ENCODE measurements at regions not wholly inside any gene's neighbourhood (a gene's known extent, or its start where the extent isn't known, plus 50 kb on each side); places are given as distances from the start of the nearest gene placed in this dataset.
"Not testable (repeated sequence)": the region's sequence is repeated elsewhere in the genome, so short reads cannot be mapped to it uniquely, and the experiment has no call there.

DNA sequence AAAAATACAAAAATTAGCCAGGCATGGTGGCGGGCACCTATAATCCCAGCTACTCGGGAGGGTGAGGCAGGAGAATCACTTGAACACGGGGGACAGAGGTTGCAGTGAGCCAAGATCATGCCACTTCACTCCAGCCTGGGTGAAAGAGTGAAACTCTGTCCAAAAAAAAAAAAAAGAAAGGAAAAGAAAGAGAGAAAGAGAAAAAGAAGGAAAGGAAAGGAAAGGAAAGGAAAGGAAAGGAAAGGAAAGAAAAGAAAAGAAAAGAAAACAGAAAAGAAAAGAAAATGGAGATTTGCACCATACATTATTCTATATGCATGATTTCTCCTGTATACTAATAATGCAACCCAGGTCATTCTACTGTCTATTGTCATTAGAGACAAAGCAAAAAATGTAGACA, 421.5 kb downstream of the PCDH19 start:
- H3K4me1 ChIP-seq (ENCODE audit: control insufficient read depth, low read depth, low read length); H3K27ac ChIP-seq (ENCODE audit: low read depth, low read length); H2AK5ac ChIP-seq (ENCODE audit: low read length); H3K4me3 ChIP-seq (ENCODE audit: low read length); H3K27me3 ChIP-seq (ENCODE audit: insufficient read depth, low read length, poor library complexity); H2BK5ac ChIP-seq (ENCODE audit: low read length); H3K9ac ChIP-seq (ENCODE audit: low read length); H3K36me3 ChIP-seq (ENCODE audit: control insufficient read depth, insufficient read depth, low read length); DNase-seq; H3K23ac ChIP-seq (ENCODE audit: low read length); H3K79me2 ChIP-seq (ENCODE audit: control insufficient read depth, insufficient read depth, low read length); H2BK120ac ChIP-seq (ENCODE audit: low read depth, low read length); H3K4me2 ChIP-seq (ENCODE audit: low read length); H3K18ac ChIP-seq (ENCODE audit: low read length); H4K5ac ChIP-seq (ENCODE audit: low read length); H3K4ac ChIP-seq (ENCODE audit: low read depth, low read length); H2BK15ac ChIP-seq (replicated peaks; ENCODE audit: low read depth); H3K56ac ChIP-seq (ENCODE audit: low read length); H3K79me1 ChIP-seq (ENCODE audit: low read length); H4K8ac ChIP-seq (ENCODE audit: low read depth, low read length): not testable (repeated sequence)
- WGBS (ENCODE audit: extremely low coverage, insufficient coverage, low lambda C conversion rate): no CpG with 5 or more reads among the region's 3 CpGs

DNA sequence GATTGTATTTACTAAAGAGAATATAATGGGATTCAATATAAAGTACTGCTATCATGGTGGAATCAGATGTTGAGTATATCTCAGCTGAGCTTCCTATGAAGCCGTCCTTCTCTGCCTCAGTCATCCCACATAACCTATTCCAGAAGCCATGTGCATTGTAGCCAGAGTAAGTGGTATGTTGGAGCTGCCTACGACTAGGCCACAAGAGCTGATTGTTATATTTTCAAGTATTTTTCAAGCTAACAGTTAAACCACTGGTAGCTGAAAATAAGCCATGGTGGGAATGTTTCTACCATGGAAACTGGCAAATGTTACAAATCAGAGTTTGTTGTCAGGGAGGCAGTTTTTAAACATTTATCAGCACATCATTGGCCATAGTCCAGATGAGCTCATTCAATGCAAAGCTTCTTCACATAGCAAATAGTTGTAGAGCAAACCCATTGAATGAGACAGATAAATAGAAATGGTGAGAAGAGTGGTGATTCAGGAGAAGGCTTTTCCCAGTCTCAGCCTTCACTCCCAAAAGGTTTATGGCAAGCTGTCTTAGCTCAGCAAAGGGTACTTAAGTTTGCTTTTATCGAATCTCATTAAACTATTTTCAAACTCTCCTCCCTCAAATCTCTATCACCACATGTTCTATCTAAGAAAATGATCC, 436.4 kb downstream of the PCDH19 start:
- H2BK5ac ChIP-seq (ENCODE audit: low read length): no peak overlapping the region
- WGBS (ENCODE audit: extremely low coverage, insufficient coverage, low lambda C conversion rate): no CpG with 5 or more reads among the region's 3 CpGs

DNA sequence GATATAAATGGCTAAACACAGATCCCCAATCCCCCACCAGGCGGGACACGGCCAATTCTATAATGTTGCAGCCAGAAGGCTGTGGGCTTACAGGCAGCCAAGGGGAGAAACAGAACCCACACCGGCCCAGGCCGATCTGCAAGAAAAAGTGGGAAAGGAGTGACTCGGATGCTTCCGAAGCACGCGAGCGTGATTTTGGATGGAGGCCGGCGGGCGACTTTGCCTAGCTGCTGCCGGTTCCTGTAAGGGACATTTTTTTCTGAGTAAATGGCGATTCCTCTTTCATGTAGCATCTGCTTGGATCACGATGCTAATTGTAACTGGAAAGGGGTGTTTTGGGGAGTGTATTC, 470.2 kb downstream of the PCDH19 start:
- no peak overlapping the region for H3K4ac ChIP-seq (ENCODE audit: low read depth, low read length)
- no peak overlapping the region for H3K9ac ChIP-seq (ENCODE audit: low read length)
- no peaks in the 10 kb centered on the region for H3K4me1 ChIP-seq (ENCODE audit: control insufficient read depth, low read depth, low read length)
- no peak overlapping the region for H3K27ac ChIP-seq (ENCODE audit: low read depth, low read length)
- no peak overlapping the region for H2BK120ac ChIP-seq (ENCODE audit: low read depth, low read length)
- WGBS (ENCODE audit: extremely low coverage, insufficient coverage, low lambda C conversion rate): no CpG with 5 or more reads among the region's 15 CpGs
- no peak overlapping the region for H3K18ac ChIP-seq (ENCODE audit: low read length)
- H2AK5ac ChIP-seq (ENCODE audit: low read length): no peak overlapping the region
- no peaks in the 10 kb centered on the region for H3K79me1 ChIP-seq (ENCODE audit: low read length)
- no peak overlapping the region for H4K5ac ChIP-seq (ENCODE audit: low read length)
- no peak overlapping the region for H2BK5ac ChIP-seq (ENCODE audit: low read length)
- no peak overlapping the region for H3K56ac ChIP-seq (ENCODE audit: low read length)
- no peak overlapping the region for H2BK15ac ChIP-seq (replicated peaks; ENCODE audit: low read depth)
- H3K4me3 ChIP-seq (ENCODE audit: low read length): no peak overlapping the region
- DNase-seq: peak; percentile 0
- H3K27me3 ChIP-seq (ENCODE audit: insufficient read depth, low read length, poor library complexity): no peaks in the 10 kb centered on the region
- no peak overlapping the region for H4K8ac ChIP-seq (ENCODE audit: low read depth, low read length)
- H3K79me2 ChIP-seq (ENCODE audit: control insufficient read depth, insufficient read depth, low read length): no peaks in the 10 kb centered on the region
- no peak overlapping the region for H3K23ac ChIP-seq (ENCODE audit: low read length)
- no peak overlapping the region for H3K4me2 ChIP-seq (ENCODE audit: low read length)
- H3K36me3 ChIP-seq (ENCODE audit: control insufficient read depth, insufficient read depth, low read length): no peaks in the 10 kb centered on the region

More for the DNA sequence above, 436.4 kb downstream of the PCDH19 start:
- Histone ChIP-seq H3K23ac (ENCODE audit: low read length) (no peak overlapping the region), H3K79me2 (ENCODE audit: control insufficient read depth, insufficient read depth, low read length) (no peaks in the 10 kb centered on the region), H3K36me3 (ENCODE audit: control insufficient read depth, insufficient read depth, low read length) (no peaks in the 10 kb centered on the region), H2BK120ac (ENCODE audit: low read depth, low read length) (no peak overlapping the region), H4K8ac (ENCODE audit: low read depth, low read length) (no peak overlapping the region), H3K27me3 (ENCODE audit: insufficient read depth, low read length, poor library complexity) (no peaks in the 10 kb centered on the region), H3K4me1 (ENCODE audit: control insufficient read depth, low read depth, low read length) (no peaks in the 10 kb centered on the region), H3K27ac (ENCODE audit: low read depth, low read length) (no peak overlapping the region), H3K9ac (ENCODE audit: low read length) (no peak overlapping the region), H3K4me2 (ENCODE audit: low read length) (no peak overlapping the region), H3K79me1 (ENCODE audit: low read length) (no peaks in the 10 kb centered on the region), H2AK5ac (ENCODE audit: low read length) (no peak overlapping the region), H3K4me3 (ENCODE audit: low read length) (no peak overlapping the region), H2BK15ac (replicated peaks; ENCODE audit: low read depth) (no peak overlapping the region), H3K4ac (ENCODE audit: low read depth, low read length) (no peak overlapping the region), H3K18ac (ENCODE audit: low read length) (no peak overlapping the region), H4K5ac (ENCODE audit: low read length) (no peak overlapping the region), H3K56ac (ENCODE audit: low read length) (no peak overlapping the region)
- DNase-seq: no peak

DNA sequence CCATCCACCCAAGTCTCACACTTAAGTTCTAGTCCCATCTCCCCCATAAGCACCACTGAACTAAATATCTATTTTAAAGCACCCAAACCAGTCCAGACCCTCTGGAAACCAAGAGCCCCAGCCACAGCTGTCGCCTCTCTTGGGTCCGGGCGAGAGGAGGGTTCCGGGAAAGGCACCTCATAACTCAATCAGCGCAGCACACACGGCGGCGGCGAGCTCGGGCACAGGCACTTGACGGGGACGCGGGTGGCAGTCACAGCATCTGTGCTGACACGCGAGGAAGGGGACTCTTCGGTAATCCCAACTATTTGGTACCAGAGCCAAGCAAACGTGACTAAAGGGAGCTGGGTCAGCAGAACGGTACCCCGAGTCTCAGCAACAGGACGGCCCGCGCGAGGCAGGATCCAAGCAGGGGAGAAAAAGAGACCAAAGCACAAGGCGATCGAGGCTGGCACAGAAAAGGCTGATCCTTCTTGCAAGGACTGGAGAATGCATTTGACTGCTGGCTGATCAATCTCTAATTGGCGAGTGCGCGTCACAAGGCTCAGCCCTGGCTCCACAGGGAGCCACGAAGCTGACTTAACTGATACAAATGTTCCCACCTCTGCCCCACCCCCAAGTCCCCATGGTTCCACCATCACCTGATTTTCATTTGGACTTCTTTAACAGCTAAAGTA, 470.7 kb downstream of the PCDH19 start:
- not testable (repeated sequence) for H3K4me3 ChIP-seq (ENCODE audit: low read length); H3K79me1 ChIP-seq (ENCODE audit: low read length); H3K36me3 ChIP-seq (ENCODE audit: control insufficient read depth, insufficient read depth, low read length); H3K79me2 ChIP-seq (ENCODE audit: control insufficient read depth, insufficient read depth, low read length); H3K27me3 ChIP-seq (ENCODE audit: insufficient read depth, low read length, poor library complexity); H2BK120ac ChIP-seq (ENCODE audit: low read depth, low read length); H2AK5ac ChIP-seq (ENCODE audit: low read length); H3K18ac ChIP-seq (ENCODE audit: low read length); H4K5ac ChIP-seq (ENCODE audit: low read length); H3K27ac ChIP-seq (ENCODE audit: low read depth, low read length); H2BK5ac ChIP-seq (ENCODE audit: low read length); H3K4me2 ChIP-seq (ENCODE audit: low read length); H4K8ac ChIP-seq (ENCODE audit: low read depth, low read length); H3K23ac ChIP-seq (ENCODE audit: low read length); H3K4ac ChIP-seq (ENCODE audit: low read depth, low read length); H3K9ac ChIP-seq (ENCODE audit: low read length); H2BK15ac ChIP-seq (replicated peaks; ENCODE audit: low read depth); H3K56ac ChIP-seq (ENCODE audit: low read length); H3K4me1 ChIP-seq (ENCODE audit: control insufficient read depth, low read depth, low read length)
- DNase-seq: peak; percentile 1
- WGBS (ENCODE audit: extremely low coverage, insufficient coverage, low lambda C conversion rate): no CpG with 5 or more reads among the region's 29 CpGs

DNA sequence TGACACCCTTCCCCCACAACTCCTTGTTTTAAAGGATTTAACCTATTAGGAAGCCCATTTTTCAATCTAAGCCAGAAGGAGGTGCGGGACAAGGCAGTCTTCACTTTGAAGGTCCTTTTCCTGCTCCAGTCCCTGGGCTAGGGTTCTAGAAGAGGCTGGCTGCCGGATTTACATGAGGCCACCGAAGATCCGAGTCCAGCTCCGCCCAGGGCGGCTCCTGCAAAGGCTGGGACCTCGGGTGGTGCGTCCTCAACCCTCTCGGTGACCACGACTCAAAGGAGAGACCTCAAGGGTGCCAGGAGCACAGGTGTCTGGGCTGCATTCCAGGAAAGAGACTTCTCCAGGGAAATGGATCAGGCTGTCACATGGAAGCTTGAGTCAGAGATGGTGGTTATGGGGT, 471.6 kb downstream of the PCDH19 start:
- WGBS (ENCODE audit: extremely low coverage, insufficient coverage, low lambda C conversion rate): no CpG with 5 or more reads among the region's 10 CpGs
- H2BK120ac ChIP-seq (ENCODE audit: low read depth, low read length): no peak overlapping the region
- no peak for DNase-seq
- no peak overlapping the region for H3K4me3 ChIP-seq (ENCODE audit: low read length)
- H2AK5ac ChIP-seq (ENCODE audit: low read length): no peak overlapping the region
- no peaks in the 10 kb centered on the region for H3K36me3 ChIP-seq (ENCODE audit: control insufficient read depth, insufficient read depth, low read length)
- H3K23ac ChIP-seq (ENCODE audit: low read length): no peak overlapping the region
- no peak overlapping the region for H3K9ac ChIP-seq (ENCODE audit: low read length)
- no peaks in the 10 kb centered on the region for H3K79me2 ChIP-seq (ENCODE audit: control insufficient read depth, insufficient read depth, low read length)
- no peak overlapping the region for H2BK5ac ChIP-seq (ENCODE audit: low read length)
- no peak overlapping the region for H4K5ac ChIP-seq (ENCODE audit: low read length)
- H3K79me1 ChIP-seq (ENCODE audit: low read length): no peaks in the 10 kb centered on the region
- H3K4me2 ChIP-seq (ENCODE audit: low read length): no peak overlapping the region
- H3K56ac ChIP-seq (ENCODE audit: low read length): no peak overlapping the region
- H3K4me1 ChIP-seq (ENCODE audit: control insufficient read depth, low read depth, low read length): no peaks in the 10 kb centered on the region
- H3K27me3 ChIP-seq (ENCODE audit: insufficient read depth, low read length, poor library complexity): no peaks in the 10 kb centered on the region
- no peak overlapping the region for H4K8ac ChIP-seq (ENCODE audit: low read depth, low read length)
- H3K18ac ChIP-seq (ENCODE audit: low read length): no peak overlapping the region
- no peak overlapping the region for H3K4ac ChIP-seq (ENCODE audit: low read depth, low read length)
- no peak overlapping the region for H3K27ac ChIP-seq (ENCODE audit: low read depth, low read length)
- H2BK15ac ChIP-seq (replicated peaks; ENCODE audit: low read depth): no peak overlapping the region

DNA sequence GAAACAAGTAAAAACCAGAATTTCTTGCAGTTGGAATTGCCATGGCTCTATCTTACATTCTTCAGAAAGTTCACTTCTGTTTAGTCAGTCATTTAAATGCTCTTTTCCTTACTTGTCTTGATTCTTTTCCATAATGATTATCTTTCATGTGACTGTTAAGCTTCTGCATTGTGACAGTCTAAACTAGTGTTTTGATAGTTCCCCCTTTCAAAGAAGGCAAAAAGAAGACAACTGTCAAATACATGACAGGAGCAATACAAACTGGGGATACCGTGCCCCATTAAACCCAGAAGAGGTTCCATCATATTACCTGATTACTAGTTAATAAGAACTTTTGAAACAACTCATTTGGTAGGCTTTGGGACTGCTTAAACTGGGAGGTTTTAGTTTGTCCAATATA, 476.2 kb downstream of the PCDH19 start:
- no peak for DNase-seq
- no peaks in the 10 kb centered on the region for H3K79me1 ChIP-seq (ENCODE audit: low read length)
- H3K27me3 ChIP-seq (ENCODE audit: insufficient read depth, low read length, poor library complexity): no peaks in the 10 kb centered on the region
- no peak overlapping the region for H2AK5ac ChIP-seq (ENCODE audit: low read length)
- no peak overlapping the region for H4K8ac ChIP-seq (ENCODE audit: low read depth, low read length)
- no peak overlapping the region for H3K9ac ChIP-seq (ENCODE audit: low read length)
- no peak overlapping the region for H2BK5ac ChIP-seq (ENCODE audit: low read length)
- no peak overlapping the region for H3K18ac ChIP-seq (ENCODE audit: low read length)
- no peak overlapping the region for H4K5ac ChIP-seq (ENCODE audit: low read length)
- no peak overlapping the region for H3K4ac ChIP-seq (ENCODE audit: low read depth, low read length)
- WGBS (ENCODE audit: extremely low coverage, insufficient coverage, low lambda C conversion rate): no CpG with 5 or more reads among the region's 1 CpG
- H2BK120ac ChIP-seq (ENCODE audit: low read depth, low read length): no peak overlapping the region
- H3K23ac ChIP-seq (ENCODE audit: low read length): no peak overlapping the region
- H3K4me3 ChIP-seq (ENCODE audit: low read length): no peak overlapping the region
- H3K27ac ChIP-seq (ENCODE audit: low read depth, low read length): no peak overlapping the region
- no peak overlapping the region for H3K56ac ChIP-seq (ENCODE audit: low read length)
- H3K36me3 ChIP-seq (ENCODE audit: control insufficient read depth, insufficient read depth, low read length): no peaks in the 10 kb centered on the region
- no peak overlapping the region for H2BK15ac ChIP-seq (replicated peaks; ENCODE audit: low read depth)
- no peaks in the 10 kb centered on the region for H3K4me1 ChIP-seq (ENCODE audit: control insufficient read depth, low read depth, low read length)
- no peaks in the 10 kb centered on the region for H3K79me2 ChIP-seq (ENCODE audit: control insufficient read depth, insufficient read depth, low read length)
- no peak overlapping the region for H3K4me2 ChIP-seq (ENCODE audit: low read length)

Data from mesendoderm (in vitro differentiated cells).